HFF-Myc (cell line): ENCODE measurements at regions not wholly inside any gene's neighbourhood (a gene's known extent, or its start where the extent isn't known, plus 50 kb on each side); places are given as distances from the start of the nearest gene placed in this dataset.

ENCODE experiments used
- DNase-seq: peaks from one replicate; pipeline ENCODE4 v3.0.0-alpha.2; 2011; ENCODE audit warnings: low read depth; ENCODE audit errors: extremely low read depth
- H3K4me3 ChIP-seq: replicated peaks from 2 replicates; pipeline ENCODE4 v1.5.1; 2011; ENCODE audit warnings: low read depth, mild to moderate bottlenecking, control low read depth, low read length
- TF ChIP-seq, protein P1 (sequence below): IDR thresholded peaks from 2 replicates; pipeline ENCODE4 v1.5.1; 2012; ENCODE audit warnings: mild to moderate bottlenecking, low read depth, low read length, control low read depth; ENCODE audit errors: missing control alignments

DNA sequence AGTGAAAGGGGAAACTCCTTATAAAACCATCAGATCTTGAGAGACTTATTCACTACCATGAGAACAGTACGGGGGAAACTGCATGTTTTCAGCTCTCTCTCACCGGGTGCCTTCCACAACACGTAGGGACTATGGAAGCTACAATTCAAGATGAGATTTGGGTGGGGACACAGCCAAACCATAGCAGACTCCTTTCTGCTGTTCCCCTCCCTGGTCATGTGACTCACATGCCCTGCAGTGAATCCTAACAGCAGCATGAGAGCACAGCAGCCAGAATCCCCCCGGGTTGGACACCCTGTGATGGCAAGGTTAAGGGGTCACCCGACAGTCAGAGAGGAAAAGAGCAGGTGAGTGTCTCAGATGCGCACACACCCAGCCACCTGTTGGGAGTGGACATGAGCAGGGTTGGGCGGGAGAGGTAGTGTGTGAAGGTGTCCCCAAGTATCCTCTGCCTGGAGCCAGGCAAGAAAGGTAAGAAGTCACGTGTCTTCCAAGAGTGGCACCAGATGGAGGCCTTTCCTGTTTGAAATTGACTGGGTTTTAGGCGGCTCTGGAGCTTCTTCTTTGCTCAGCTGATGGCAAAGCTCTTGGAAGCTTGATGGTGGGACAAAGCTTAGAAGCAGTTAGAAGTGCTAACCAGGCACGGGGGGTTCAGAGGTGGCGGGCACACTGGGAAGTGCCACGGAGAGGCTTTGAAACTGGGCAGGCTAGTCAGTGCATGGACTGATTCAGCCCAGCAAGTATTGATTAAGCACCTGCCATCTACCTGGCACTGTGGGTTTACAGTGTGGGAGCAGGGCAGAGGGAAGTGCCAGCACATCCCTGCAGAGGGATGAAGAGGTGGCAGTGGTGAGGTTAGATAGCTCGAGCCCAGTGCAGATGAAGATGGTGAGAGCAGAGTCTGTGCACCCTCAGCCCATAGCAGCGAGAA, 68.7 kb downstream of the RHOB start:
- TF ChIP-seq, protein P1, sequence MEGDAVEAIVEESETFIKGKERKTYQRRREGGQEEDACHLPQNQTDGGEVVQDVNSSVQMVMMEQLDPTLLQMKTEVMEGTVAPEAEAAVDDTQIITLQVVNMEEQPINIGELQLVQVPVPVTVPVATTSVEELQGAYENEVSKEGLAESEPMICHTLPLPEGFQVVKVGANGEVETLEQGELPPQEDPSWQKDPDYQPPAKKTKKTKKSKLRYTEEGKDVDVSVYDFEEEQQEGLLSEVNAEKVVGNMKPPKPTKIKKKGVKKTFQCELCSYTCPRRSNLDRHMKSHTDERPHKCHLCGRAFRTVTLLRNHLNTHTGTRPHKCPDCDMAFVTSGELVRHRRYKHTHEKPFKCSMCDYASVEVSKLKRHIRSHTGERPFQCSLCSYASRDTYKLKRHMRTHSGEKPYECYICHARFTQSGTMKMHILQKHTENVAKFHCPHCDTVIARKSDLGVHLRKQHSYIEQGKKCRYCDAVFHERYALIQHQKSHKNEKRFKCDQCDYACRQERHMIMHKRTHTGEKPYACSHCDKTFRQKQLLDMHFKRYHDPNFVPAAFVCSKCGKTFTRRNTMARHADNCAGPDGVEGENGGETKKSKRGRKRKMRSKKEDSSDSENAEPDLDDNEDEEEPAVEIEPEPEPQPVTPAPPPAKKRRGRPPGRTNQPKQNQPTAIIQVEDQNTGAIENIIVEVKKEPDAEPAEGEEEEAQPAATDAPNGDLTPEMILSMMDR, result no peak

DNA sequence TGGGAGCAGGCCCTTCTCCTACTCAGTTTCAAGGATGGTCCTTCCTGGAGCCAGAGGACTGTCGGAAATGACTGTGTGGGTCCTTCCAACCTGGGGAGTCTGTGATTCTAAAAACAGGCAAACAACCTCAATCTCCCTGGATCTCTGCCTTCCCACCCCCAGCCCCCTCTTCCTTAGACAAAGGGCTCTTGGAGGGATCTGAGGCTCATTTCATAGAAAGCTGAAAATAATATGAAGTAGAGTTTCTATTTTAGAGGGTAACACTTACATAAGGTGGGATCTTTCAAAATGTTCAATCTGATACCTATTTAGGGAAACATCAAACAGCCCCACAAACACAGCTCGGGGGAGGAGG, 69.4 kb downstream of the RHOB start:
- no peak overlapping the region for H3K4me3 ChIP-seq
- DNase-seq, result no peak
- TF ChIP-seq, protein P1, result no peak

More for the DNA sequence above, 68.7 kb downstream of the RHOB start:
- DNase-seq, result no peak
- H3K4me3 ChIP-seq, result no peak overlapping the region

DNA sequence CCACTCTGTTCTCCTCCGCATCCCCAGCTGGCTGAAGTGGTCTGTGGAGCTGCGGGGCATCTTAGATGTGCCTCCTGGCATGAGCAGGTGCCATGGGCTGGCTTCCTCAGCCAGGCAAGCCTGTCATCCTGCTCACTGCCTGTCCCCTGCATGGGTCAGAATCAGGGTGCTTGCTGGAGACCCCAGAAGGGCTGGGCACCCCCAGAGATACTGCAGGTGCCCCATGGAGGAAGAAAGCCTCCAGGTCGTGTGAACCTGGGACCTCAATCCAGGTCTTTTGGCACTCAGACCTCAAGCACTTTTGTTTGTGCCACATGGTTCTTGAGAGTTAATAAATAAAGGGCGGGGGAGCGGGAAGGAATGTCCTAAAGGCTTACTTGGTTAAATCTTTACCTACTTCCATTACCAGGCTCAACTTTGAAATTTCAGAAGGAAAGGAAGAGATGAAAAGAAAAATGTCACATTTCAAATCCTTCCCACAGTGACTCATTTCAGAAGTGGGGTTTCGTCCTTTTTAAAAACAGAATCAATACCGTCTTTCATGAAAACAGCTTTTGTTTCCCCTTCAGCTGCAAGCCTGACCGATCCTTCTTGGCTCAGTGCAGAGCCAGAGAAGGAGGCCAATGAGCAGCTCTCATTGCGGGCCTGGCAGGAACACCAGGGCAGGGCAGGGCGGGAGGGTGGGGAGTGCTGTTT, 69.9 kb downstream of the RHOB start:
- DNase-seq, result no peak
- no peak overlapping the region for H3K4me3 ChIP-seq

DNA sequence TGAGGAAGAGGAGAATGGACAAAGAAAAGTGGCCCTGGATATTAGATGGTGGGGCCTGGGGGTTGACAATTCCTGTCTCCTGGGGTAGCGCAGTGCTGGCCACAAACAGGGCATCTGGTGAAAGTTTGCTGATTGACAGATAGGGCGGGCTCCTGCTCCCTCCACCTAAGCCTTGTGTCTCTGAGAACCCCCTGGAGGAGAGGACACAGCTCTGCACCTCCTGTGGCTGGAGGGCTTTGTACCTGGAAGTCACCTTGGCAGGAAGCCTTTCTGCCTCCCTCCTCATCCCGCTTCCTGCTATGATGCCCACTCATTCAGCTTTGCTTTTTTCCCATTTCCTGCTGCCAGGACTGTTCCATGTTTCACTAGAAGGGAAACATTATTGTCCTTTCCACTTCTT, 72.4 kb downstream of the RHOB start:
- no peak for DNase-seq
- TF ChIP-seq, protein P1, result no peak
- no peak overlapping the region for H3K4me3 ChIP-seq

More for the DNA sequence above, 69.9 kb downstream of the RHOB start:
- TF ChIP-seq, protein P1, result no peak

DNA sequence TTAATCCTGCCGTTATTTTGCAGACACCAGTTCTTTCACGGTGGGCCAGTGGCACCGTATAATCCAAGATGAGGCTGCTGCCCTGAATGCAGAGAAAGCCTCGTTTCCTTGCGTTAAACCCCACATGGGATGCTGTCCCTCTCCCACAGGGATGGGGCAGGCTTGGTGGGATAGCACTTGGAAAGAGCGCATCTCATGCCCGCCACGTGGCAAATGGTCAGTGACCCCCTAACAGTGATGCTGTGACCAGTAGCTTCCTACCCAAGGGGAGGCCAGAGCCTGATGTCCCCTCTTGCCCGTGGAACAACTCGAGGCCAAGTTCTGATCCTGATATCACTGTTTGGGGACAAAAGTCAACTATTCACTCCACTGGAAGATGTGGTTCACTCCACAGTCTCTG, 73.3 kb downstream of the RHOB start:
- TF ChIP-seq, protein P1, result no peak
- H3K4me3 ChIP-seq, result no peak overlapping the region
- DNase-seq, result no peak

DNA sequence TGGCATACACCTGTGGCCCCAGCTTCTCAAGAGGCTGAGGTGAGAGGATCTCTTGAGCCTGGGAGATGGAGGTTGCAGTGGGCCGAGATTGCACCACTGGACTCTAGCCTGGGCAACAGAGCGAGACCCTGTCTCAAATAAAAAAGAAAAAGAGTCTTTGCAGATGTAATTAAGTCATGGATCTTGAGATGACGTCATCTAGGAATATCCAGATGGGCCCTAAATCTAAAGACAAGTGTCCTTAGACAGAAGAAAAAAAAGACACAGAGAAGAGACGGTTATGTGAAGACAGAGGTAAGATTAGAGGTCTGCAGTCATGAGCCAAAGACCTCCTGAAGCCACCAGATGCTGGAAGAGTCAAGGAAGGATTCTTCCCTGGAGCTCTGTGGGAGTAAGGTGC, 74.3 kb downstream of the RHOB start:
- H3K4me3 ChIP-seq, result no peak overlapping the region
- TF ChIP-seq, protein P1, result no peak

More for the DNA sequence above, 74.3 kb downstream of the RHOB start:
- no peak for DNase-seq
